ENCODE measurements at regions not wholly inside any gene's neighbourhood (a gene's known extent, or its start where the extent isn't known, plus 50 kb on each side); places are given as distances from the start of the nearest gene placed in this dataset.

DNA sequence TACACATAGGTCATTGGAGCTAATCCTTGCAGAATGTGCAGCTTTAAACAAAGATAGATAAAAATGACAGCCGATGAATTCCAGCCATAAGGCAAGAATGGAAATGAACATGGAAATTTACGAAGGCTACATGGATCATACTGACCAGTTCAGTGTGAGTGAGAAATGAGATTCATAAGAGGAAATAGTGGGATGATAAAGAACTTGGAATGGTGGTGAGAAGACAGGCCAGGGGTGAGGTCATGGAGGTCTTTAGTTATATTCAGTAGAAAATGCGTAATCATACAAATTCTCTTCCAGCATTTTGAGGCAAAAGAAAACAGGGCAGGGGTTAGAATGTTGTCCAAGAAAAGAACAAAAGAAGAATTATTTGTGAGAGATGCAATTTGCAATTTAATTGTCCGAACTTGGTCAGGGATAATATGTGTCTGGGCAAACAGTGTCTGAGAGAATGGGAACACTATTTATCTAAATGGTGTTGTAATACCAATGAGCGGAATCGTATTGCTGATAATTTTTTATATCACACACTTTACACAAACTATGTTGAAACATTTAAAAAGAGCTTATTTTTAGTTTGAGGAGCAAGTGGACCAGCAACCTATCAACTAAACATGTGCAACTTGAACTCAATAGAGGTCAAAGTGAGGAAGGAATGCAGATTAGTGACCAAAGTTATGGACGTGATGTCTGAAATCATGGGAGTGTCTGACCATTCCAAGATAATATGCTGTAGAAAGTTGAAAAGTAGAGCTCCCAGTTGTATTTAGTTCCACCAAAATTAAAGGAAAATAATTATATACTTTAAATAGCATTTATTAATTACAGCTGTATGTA lies 739.0 kb upstream of the NCAM2 start:
- no peak for TF ChIP-seq POLR2A (IDR thresholded peaks at IDR 0.05)
- TF ChIP-seq, protein P1, sequence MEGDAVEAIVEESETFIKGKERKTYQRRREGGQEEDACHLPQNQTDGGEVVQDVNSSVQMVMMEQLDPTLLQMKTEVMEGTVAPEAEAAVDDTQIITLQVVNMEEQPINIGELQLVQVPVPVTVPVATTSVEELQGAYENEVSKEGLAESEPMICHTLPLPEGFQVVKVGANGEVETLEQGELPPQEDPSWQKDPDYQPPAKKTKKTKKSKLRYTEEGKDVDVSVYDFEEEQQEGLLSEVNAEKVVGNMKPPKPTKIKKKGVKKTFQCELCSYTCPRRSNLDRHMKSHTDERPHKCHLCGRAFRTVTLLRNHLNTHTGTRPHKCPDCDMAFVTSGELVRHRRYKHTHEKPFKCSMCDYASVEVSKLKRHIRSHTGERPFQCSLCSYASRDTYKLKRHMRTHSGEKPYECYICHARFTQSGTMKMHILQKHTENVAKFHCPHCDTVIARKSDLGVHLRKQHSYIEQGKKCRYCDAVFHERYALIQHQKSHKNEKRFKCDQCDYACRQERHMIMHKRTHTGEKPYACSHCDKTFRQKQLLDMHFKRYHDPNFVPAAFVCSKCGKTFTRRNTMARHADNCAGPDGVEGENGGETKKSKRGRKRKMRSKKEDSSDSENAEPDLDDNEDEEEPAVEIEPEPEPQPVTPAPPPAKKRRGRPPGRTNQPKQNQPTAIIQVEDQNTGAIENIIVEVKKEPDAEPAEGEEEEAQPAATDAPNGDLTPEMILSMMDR (IDR thresholded peaks at IDR 0.05 in 4 of 5, conservative IDR thresholded peaks at IDR 0.05 in 1 of 5) = no peak
- no peak for DNase-seq
- in situ Hi-C loops (cut with MboI; ENCODE audit: low sequenced_read_pairs in 4 of 4) = no loop called here
- Histone ChIP-seq H3K9me3 (no peaks in the 10 kb centered on the region), H3K27me3 (no peaks in the 10 kb centered on the region), H3K4me1 (no peaks in the 10 kb centered on the region), H3K36me3 (no peaks in the 10 kb centered on the region), H3K4me3 (no peak overlapping the region), H3K27ac (no peak overlapping the region)
- ATAC-seq = no peak
- intact Hi-C loops (cut with DNase I; ENCODE audit: low total_unique reads) = no loop called here

DNA sequence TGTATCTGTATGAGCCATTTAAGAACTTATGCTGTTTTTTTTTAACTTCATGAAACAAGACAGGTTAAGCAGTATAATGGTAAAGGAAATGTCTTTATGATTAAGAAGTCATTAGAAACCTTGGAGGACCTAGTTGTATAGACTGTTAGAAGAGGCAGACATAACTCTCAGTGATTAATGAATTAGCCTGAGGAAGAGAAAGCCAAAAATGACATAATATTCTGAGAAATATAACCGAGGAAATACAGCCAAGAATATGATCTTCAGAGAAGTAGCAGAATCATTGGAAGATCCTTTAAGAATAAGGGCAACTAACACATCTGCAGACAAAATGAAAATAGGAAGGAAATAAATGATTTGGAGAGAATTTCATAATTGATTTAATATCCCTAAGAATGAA lies 738.1 kb upstream of the NCAM2 start:
- Histone ChIP-seq H3K4me3 (no peak overlapping the region), H3K4me1 (no peaks in the 10 kb centered on the region), H3K27ac (no peak overlapping the region), H3K36me3 (no peaks in the 10 kb centered on the region), H3K27me3 (no peaks in the 10 kb centered on the region), H3K9me3 (no peaks in the 10 kb centered on the region)
- TF ChIP-seq, protein P1 (IDR thresholded peaks at IDR 0.05 in 4 of 5, conservative IDR thresholded peaks at IDR 0.05 in 1 of 5) = no peak
- TF ChIP-seq POLR2A (IDR thresholded peaks at IDR 0.05) = no peak
- intact Hi-C loops (cut with DNase I; ENCODE audit: low total_unique reads) = no loop called here
- no peak for ATAC-seq
- in situ Hi-C loops (cut with MboI; ENCODE audit: low sequenced_read_pairs in 4 of 4) = no loop called here
- no peak for DNase-seq

DNA sequence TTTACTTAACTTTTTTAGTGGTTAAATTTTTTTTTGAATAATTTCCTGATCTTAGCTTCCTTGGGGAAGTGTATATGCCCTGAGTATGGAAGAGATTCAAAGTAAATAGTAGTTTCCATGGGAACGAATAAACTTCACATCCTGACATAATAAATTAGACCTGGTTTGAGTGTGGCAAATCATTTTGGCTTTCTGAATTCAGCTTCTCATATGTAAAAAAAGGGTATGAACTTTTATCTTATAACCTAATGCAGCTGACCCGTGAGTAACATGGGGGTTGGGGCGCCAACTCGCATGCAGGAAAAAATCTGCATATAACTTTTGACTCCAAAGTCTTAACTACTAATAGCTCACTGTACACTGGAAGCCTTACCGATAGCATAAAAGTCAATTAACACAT lies 736.8 kb upstream of the NCAM2 start:
- in situ Hi-C loops (cut with MboI; ENCODE audit: low sequenced_read_pairs in 4 of 4) = no loop called here
- no peak for DNase-seq

DNA sequence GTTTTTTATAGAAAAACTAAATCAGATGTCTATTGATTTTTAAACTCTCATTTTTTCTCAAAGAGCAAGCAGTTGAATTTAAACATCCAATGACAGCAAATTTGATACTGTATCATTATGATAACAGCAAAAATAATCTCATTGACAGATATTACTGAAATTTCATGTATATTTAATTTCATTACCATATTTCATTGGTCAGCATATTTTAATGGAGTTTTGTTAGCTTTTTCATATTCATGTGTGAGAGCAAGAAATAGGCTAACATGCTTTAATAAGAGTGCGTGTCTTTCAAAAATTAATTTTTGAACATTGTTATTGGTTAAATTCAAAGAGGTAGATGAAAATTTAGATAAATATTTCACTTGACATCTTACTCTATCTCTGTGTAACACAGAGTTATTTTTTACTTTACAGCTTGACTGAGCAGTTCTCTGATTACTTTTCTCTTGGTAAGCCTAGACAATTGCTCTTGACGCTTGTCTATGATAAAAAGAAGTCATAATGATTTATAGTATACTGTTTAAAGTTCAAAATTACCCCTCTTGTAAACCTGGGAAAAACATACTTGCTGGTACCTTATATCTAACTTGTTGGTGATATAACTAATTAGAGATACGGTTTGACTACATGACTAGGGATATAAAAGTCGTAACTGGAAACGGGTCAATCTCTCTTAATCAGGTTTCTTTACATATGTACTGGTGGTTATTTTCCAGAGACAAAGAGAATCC lies 732.3 kb upstream of the NCAM2 start:
- in situ Hi-C loops (cut with MboI; ENCODE audit: low sequenced_read_pairs in 4 of 4) = no loop called here

More for the DNA sequence above, 736.8 kb upstream of the NCAM2 start:
- Histone ChIP-seq H3K27ac (no peak overlapping the region), H3K9me3 (no peaks in the 10 kb centered on the region), H3K4me3 (no peak overlapping the region), H3K27me3 (no peaks in the 10 kb centered on the region), H3K4me1 (no peaks in the 10 kb centered on the region), H3K36me3 (no peaks in the 10 kb centered on the region)
- ATAC-seq = no peak
- intact Hi-C loops (cut with DNase I; ENCODE audit: low total_unique reads) = no loop called here
- no peak for TF ChIP-seq POLR2A (IDR thresholded peaks at IDR 0.05)
- TF ChIP-seq, protein P1 (IDR thresholded peaks at IDR 0.05 in 4 of 5, conservative IDR thresholded peaks at IDR 0.05 in 1 of 5) = no peak

More for the DNA sequence above, 732.3 kb upstream of the NCAM2 start:
- Histone ChIP-seq H3K27me3 (no peaks in the 10 kb centered on the region), H3K36me3 (no peaks in the 10 kb centered on the region), H3K27ac (no peak overlapping the region), H3K9me3 (no peaks in the 10 kb centered on the region), H3K4me1 (no peaks in the 10 kb centered on the region), H3K4me3 (no peak overlapping the region)
- DNase-seq (no peak), ATAC-seq (no peak)
- TF ChIP-seq, protein P1 (IDR thresholded peaks at IDR 0.05 in 4 of 5, conservative IDR thresholded peaks at IDR 0.05 in 1 of 5) = no peak
- TF ChIP-seq POLR2A (IDR thresholded peaks at IDR 0.05) = no peak
- intact Hi-C loops (cut with DNase I; ENCODE audit: low total_unique reads) = no loop called here

Measured in gastrocnemius medialis (tissue), 4 donors.